AG20443 (cell line): ENCODE measurements at regions not wholly inside any gene's neighbourhood (a gene's known extent, or its start where the extent isn't known, plus 50 kb on each side); places are given as distances from the start of the nearest gene placed in this dataset.

Experiments used
- DNase-seq: peaks from one replicate; pipeline ENCODE4 v3.0.0; 2012; ENCODE audit warnings: low spot score, mixed read lengths

DNA sequence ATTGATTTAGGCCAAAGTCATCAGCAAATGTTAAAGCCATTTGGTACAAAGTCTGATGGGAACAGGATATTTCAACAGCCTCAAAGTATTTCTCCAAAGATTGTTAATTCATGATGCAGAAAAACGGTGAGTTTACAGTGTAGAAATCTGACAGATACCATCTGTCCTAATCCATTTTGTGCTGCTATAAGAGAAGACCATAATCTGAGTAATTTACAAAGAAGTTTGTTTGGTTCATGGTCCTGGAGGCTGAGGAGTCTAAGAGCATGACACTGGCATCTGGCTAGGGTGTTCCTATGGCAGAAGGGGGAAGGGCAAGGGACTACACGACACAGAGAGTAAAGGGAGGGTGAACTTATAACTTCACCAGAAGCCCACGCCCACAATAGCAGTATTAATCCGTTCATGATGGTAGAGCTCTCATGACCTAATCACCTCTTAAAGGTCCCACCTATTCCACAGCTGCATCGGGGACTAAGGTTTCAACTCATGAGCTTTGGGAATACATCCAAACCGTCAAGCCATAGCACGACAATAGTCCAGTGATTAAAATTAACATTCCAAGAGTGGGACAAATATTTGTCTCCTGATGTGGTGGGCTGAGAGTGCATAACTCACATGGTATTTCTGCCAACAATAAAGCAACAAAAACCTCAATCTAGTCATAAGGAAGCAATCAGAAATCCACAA, 298.6 kb upstream of the AKR1E2 start:
- peak; percentile 67 for DNase-seq

- no peak for DNase-seq
These were observed 299.7 kb upstream of the AKR1E2 start for GRCh38 chr10:4526311-4526731.

DNA sequence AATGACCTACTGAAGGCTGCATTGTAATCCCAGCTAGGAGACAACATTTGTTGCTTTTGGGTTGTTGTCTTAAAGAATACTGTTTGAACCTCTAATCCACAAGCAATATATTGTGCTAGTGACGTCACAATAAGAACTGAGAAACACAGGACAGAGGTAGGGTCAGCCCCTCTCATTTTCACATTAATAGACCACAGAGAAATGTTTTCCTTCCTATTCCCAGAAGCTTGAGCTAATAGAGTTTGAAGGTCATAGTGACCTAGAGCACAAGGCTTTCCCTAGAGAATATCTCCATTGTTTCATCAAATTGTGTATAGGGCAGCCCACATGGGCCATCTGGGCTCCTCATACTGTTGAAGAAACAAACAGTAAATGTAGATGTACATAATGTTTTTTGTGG, 300.9 kb upstream of the AKR1E2 start:
- DNase-seq = no peak

- DNase-seq = no peak
These were observed 303.6 kb upstream of the AKR1E2 start for GRCh38 chr10:4522296-4523000.

DNA sequence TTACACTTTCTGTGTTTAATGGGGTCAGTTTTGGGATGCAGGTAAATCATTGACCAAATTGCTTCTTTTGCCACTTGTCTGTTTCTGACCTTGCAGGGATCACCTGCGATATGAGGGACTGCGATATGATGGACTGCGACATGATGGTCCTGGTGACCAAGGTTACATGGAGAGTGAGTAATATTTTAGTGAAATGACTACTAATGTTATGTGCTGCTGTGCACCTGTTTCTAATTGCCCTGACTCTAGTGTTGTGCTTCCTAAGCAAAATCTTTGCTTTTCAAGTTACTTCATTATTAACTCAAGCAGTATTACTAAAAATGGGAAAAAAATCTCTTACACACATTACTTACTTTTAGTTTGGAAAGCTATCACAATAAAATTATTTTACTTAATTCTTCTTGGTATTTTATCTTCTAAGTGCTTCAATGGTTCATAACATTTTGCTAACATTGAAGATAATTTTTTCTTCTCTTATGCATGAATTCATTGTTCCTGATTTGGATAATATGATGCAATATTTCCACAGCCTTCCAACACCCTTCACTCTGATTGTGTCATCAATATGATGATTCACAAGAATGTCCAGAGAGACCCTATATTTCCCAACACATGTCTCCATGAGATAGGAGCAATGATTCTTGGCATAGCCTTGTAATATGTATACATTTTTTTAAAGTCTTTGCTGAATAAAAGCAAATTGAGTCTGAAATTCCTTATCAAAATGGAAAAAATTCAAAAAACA, 306.2 kb upstream of the AKR1E2 start:
- DNase-seq = peak; percentile 27

DNA sequence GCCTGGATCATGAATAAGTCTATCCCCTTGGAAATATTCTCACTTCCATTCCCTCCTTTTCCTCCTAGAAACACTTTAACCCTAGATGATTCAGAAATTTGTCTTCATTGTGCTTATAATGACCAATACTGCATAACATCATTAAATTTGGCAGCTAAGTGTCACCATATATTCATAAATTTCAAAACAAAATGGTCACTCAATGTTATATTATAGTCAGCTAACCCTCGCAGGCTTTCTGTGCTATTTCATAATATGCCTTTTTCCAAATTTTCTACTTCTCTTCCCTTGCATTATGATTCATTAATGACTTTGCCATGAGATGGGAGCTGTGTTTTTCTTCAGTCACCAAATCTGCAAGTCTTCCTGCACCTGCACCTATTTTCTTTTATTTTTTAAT, 308.3 kb upstream of the AKR1E2 start:
- DNase-seq = no peak

- no peak for DNase-seq
These were observed 310.3 kb upstream of the AKR1E2 start for GRCh38 chr10:4515721-4516120.

DNA sequence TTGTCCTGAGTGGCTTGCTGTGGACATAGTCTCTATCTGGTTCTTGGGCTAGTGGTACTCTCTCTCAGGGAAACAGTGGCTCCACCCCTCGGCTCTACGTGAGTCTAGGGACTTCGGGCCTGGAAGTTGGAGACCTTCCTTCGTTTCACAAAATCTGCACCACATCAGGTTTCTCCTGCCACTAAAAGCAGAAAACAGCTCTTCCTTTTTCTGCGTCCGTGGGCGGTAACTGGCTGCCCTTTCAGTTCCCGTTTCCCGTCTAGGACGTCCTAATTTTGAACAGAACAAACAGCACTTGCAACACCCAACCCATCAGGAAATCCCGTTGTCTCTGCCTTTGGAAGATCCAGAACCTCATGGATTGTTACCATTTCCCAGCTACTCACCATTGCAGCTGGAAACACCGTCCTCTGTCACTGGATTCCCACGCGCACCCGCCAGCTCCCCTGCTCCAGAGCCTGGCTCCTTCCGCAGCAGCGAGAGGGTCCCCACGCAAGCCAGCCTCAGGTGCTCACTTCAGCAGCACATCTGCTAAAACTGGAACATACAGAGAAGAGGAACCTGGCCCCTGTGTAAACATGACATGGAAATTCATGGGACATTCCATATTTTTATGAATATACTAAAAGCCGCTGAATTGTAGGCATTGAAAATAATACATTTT, 311.4 kb upstream of the AKR1E2 start:
- peak; percentile 19 for DNase-seq

DNA sequence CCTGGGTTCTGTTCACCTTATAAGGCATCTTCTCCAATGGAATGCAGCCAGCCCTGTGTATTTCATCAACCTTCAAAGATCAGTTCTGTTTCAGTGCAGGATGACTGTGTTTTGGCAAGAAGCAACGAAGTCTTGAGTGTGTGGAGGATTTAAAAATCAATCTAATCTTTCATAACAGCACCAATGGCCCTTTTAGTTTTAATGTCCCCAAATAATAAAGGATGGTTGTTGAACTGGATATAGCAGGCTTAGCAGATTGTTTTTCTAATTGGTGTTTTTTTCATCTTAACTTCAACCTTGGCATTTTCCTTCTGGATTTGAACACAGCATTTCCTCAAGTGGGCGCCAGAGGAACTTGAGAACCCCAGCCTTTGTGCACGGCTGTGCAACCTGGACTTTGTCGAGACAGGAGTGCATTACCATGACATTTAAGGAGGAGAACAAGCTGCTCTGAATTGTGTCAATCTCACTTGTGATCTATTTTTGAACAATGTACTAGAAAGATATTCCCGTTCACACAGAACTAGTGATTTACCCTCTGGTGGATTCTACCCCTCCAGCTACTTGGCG, 313.3 kb upstream of the AKR1E2 start:
- DNase-seq = peak; percentile 62

GRCh38 chr10:4512196-4512595, 313.8 kb upstream of the AKR1E2 start:
- DNase-seq = no peak

- DNase-seq = peak; percentile 29
These were observed 314.5 kb upstream of the AKR1E2 start for GRCh38 chr10:4511509-4511908.

DNA sequence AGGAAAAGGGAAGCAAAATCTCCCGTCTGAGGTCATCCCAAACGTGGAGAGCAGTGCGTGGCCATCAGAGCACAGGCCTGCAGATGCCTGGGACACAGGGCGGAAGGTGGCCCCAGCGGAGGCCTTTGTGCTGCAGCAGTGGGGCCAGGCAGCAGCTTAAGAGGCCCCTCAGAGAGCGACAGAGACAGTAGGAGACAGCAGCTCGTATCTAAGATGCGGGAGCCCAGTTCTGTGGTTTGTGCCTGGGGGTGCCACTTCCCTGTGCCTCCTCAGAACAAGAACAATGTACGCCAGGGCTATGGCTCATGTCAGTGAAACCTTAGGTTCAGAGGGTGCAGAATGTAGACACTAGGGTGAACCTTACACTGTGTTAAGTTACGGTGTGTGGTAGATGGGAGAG, 316.6 kb upstream of the AKR1E2 start:
- no peak for DNase-seq

DNA sequence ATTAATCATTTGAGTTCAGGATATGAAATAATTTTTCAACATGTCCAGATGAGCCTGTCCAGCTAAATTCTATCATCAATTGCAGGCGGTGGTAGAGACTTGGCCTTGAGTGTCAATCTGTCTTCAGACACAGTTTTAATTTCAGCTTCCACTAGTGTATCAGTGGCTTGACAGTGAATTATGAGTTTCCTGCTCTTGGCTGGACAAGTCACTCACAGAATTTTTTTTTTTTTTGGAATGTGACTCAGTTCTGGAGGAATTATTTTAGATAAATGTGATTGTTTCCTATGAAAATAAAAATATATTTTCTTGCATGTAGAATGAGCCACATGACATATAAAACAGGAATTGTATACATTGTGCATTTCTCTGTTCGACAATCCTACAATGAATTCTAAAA, 319.9 kb upstream of the AKR1E2 start:
- no peak for DNase-seq

DNA sequence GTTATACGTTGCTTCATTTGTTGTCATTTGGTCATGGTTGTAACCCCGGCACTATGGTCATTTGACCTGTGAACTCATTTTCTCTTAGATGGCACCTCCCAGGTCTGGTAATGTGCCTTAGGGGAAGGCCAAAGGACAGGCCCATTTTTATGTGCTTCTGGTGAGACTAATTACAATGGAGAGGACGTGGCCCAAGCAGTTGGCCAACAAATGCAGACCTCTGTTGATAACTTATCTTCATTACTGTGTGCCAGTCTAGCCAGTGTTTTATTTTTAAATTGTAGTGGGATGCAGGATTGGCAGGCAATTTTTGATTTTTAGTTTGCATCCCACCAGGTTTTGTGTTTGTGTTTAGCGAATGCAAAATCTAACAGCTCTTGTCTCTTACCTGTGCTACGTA, 321.5 kb upstream of the AKR1E2 start:
- no peak for DNase-seq

GRCh38 chr10:4503076-4503475, 322.9 kb upstream of the AKR1E2 start:
- no peak for DNase-seq

- DNase-seq = no peak
These were observed 324.7 kb upstream of the AKR1E2 start for GRCh38 chr10:4501306-4501705.

- peak; percentile 56 for DNase-seq
These were observed 327.2 kb upstream of the AKR1E2 start for GRCh38 chr10:4498711-4499251.

DNA sequence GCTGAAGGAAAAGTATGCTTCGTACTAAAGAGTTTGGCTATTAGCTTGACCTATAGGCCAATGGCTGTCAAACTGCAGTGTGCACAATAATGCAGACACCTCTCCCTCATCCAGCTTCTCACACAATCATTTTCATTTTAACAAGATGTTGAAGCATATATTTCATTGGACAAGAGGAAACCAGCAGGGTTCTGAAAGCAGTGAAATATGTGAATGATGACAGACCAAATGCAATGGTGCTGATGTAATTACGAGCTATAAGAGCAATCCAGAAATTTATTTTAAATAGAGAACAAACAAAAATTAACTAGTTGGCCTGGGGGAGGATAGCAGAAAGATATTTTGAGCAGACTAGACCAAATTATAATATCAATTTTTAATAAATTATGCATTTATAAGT, 331.5 kb upstream of the AKR1E2 start:
- DNase-seq = no peak

GRCh38 chr10:4492202-4492601, 333.8 kb upstream of the AKR1E2 start:
- no peak for DNase-seq

DNA sequence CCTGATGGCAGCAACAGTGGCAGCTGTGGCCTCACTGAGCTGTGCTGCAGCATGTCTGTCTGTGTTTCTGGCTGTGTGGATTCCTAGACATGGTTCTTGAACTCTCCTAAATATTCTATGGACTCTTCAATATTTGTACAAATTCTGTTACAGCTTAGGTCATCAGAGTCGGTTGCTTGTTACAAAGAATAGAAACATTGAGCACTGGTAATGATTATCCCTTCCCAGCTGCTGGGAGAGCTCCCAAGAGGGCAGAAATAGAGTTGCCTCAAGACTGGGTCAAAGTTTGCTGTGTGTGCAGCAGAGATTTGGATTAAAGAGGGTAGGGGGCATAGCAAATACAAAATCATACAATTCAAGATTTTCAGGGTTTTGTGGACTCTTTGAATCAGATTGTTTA, 337.1 kb upstream of the AKR1E2 start:
- DNase-seq = no peak

DNA sequence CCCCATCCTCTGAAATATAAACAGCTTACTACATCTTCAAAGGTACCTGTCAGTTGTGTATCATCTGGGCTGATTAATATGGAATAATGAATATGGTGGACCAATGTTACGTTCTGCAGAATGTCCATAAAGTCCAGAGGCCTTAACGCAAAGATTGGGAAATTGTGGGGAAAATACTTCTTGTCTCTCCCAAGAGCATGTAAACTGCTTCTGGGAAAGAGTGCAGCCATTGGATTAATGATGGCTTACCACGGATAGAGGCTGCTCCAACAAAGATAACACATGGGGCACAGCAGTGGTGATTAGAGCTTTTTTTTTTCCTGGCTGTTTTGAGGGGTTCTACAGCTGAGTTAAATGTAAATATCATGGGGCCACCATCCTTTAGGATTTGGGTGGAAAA, 340.4 kb upstream of the AKR1E2 start:
- no peak for DNase-seq

- DNase-seq = no peak
These were observed 342.2 kb upstream of the AKR1E2 start for GRCh38 chr10:4483811-4484210.
